ENCODE measurements at regions not wholly inside any gene's neighbourhood (a gene's known extent, or its start where the extent isn't known, plus 50 kb on each side); places are given as distances from the start of the nearest gene placed in this dataset.

GRCh38 chrX:4358577-4358976, 645.1 kb upstream of the PRKX start:
- no peaks in the 10 kb centered on the region for H3K36me3 ChIP-seq
- H3K4me2 ChIP-seq: no peak overlapping the region
- no peaks in the 10 kb centered on the region for H3K27me3 ChIP-seq
- no peak for TF ChIP-seq Cebpa-rat (IDR thresholded peaks at IDR 0.05)
- H4K20me1 ChIP-seq: no peaks in the 10 kb centered on the region
- no peak overlapping the region for H3K4me3 ChIP-seq
- no peaks in the 10 kb centered on the region for H3K4me1 ChIP-seq
- H3K27ac ChIP-seq: no peak overlapping the region
- H3K9ac ChIP-seq: no peak overlapping the region
- H3K9me3 ChIP-seq: no peaks in the 10 kb centered on the region

- TF ChIP-seq Cebpa-rat (IDR thresholded peaks at IDR 0.05): no peak
- Histone ChIP-seq H3K9ac (no peak overlapping the region), H4K20me1 (no peaks in the 10 kb centered on the region), H3K27me3 (no peaks in the 10 kb centered on the region), H3K9me3 (no peaks in the 10 kb centered on the region), H3K27ac (no peak overlapping the region), H3K4me1 (no peaks in the 10 kb centered on the region), H3K36me3 (no peaks in the 10 kb centered on the region), H3K4me2 (no peak overlapping the region), H3K4me3 (no peak overlapping the region)
Measured at GRCh38 chrX:4322916-4323315, 609.5 kb upstream of the PRKX start.

GRCh38 chrX:4320436-4320947, 607.0 kb upstream of the PRKX start:
- no peak overlapping the region for H3K9ac ChIP-seq
- no peaks in the 10 kb centered on the region for H3K36me3 ChIP-seq
- no peak for TF ChIP-seq Cebpa-rat (IDR thresholded peaks at IDR 0.05)
- H3K9me3 ChIP-seq: no peaks in the 10 kb centered on the region
- H3K4me2 ChIP-seq: no peak overlapping the region
- no peaks in the 10 kb centered on the region for H3K27me3 ChIP-seq
- H3K4me3 ChIP-seq: no peak overlapping the region
- H4K20me1 ChIP-seq: no peaks in the 10 kb centered on the region
- no peaks in the 10 kb centered on the region for H3K4me1 ChIP-seq
- no peak overlapping the region for H3K27ac ChIP-seq

- no peaks in the 10 kb centered on the region for H4K20me1 ChIP-seq
Measured at GRCh38 chrX:4315891-4316290, 602.4 kb upstream of the PRKX start.

GRCh38 chrX:4314586-4314985, 601.1 kb upstream of the PRKX start:
- H3K9ac ChIP-seq: no peak overlapping the region
- H3K4me3 ChIP-seq: no peak overlapping the region
- no peak for TF ChIP-seq Cebpa-rat (IDR thresholded peaks at IDR 0.05)
- H3K27me3 ChIP-seq: no peaks in the 10 kb centered on the region
- no peak overlapping the region for H3K4me2 ChIP-seq
- H4K20me1 ChIP-seq: no peaks in the 10 kb centered on the region
- H3K27ac ChIP-seq: no peak overlapping the region
- H3K36me3 ChIP-seq: no peaks in the 10 kb centered on the region
- no peaks in the 10 kb centered on the region for H3K9me3 ChIP-seq
- no peaks in the 10 kb centered on the region for H3K4me1 ChIP-seq

More at GRCh38 chrX:4315891-4316290, 602.4 kb upstream of the PRKX start:
- no peak overlapping the region for H3K4me3 ChIP-seq
- H3K9me3 ChIP-seq: no peaks in the 10 kb centered on the region
- no peak overlapping the region for H3K27ac ChIP-seq
- H3K36me3 ChIP-seq: no peaks in the 10 kb centered on the region
- no peak overlapping the region for H3K9ac ChIP-seq
- TF ChIP-seq Cebpa-rat (IDR thresholded peaks at IDR 0.05): no peak
- H3K4me2 ChIP-seq: no peak overlapping the region
- H3K27me3 ChIP-seq: no peaks in the 10 kb centered on the region
- H3K4me1 ChIP-seq: no peaks in the 10 kb centered on the region

- Histone ChIP-seq H3K27me3 (no peaks in the 10 kb centered on the region), H3K4me2 (no peak overlapping the region), H3K9ac (no peak overlapping the region), H3K4me1 (no peaks in the 10 kb centered on the region), H3K27ac (no peak overlapping the region), H3K9me3 (no peaks in the 10 kb centered on the region), H3K36me3 (no peaks in the 10 kb centered on the region), H3K4me3 (no peak overlapping the region), H4K20me1 (no peaks in the 10 kb centered on the region)
- no peak for TF ChIP-seq Cebpa-rat (IDR thresholded peaks at IDR 0.05)
Measured at GRCh38 chrX:4277122-4277521, 563.7 kb upstream of the PRKX start.

GRCh38 chrX:4268676-4269075, 555.2 kb upstream of the PRKX start:
- no peaks in the 10 kb centered on the region for H3K9me3 ChIP-seq
- no peak overlapping the region for H3K27ac ChIP-seq
- TF ChIP-seq Cebpa-rat (IDR thresholded peaks at IDR 0.05): no peak
- H3K4me1 ChIP-seq: no peaks in the 10 kb centered on the region
- no peak overlapping the region for H3K4me3 ChIP-seq
- H3K4me2 ChIP-seq: no peak overlapping the region
- H3K27me3 ChIP-seq: no peaks in the 10 kb centered on the region
- H3K36me3 ChIP-seq: no peaks in the 10 kb centered on the region
- no peaks in the 10 kb centered on the region for H4K20me1 ChIP-seq
- no peak overlapping the region for H3K9ac ChIP-seq

- Histone ChIP-seq H3K27me3 (no peaks in the 10 kb centered on the region), H3K4me3 (no peak overlapping the region), H4K20me1 (no peaks in the 10 kb centered on the region), H3K9ac (no peak overlapping the region), H3K36me3 (no peaks in the 10 kb centered on the region), H3K9me3 (no peaks in the 10 kb centered on the region), H3K4me1 (no peaks in the 10 kb centered on the region), H3K4me2 (no peak overlapping the region), H3K27ac (no peak overlapping the region)
- no peak for TF ChIP-seq Cebpa-rat (IDR thresholded peaks at IDR 0.05)
Measured at GRCh38 chrX:4265036-4265435, 551.6 kb upstream of the PRKX start.

- Histone ChIP-seq H3K27me3 (no peaks in the 10 kb centered on the region), H3K36me3 (no peaks in the 10 kb centered on the region), H3K9ac (no peak overlapping the region), H3K4me1 (no peaks in the 10 kb centered on the region), H3K9me3 (peaks cover under 1% of the 10 kb centered on the region; the same call in 1 of the 2 replicates), H3K4me2 (no peak overlapping the region), H3K4me3 (no peak overlapping the region), H3K27ac (no peak overlapping the region), H4K20me1 (no peaks in the 10 kb centered on the region)
- no peak for TF ChIP-seq Cebpa-rat (IDR thresholded peaks at IDR 0.05)
Measured at GRCh38 chrX:4263030-4263803, 549.8 kb upstream of the PRKX start.

GRCh38 chrX:4253092-4253491, 539.6 kb upstream of the PRKX start:
- Histone ChIP-seq H3K9me3 (peaks cover 18% of the 10 kb centered on the region), H3K27me3 (no peaks in the 10 kb centered on the region), H3K4me1 (peaks cover 20% of the 10 kb centered on the region), H3K9ac (no peak overlapping the region), H3K36me3 (no peaks in the 10 kb centered on the region), H3K4me2 (peak overlapping the region; percentile 62), H4K20me1 (no peaks in the 10 kb centered on the region), H3K4me3 (no peak overlapping the region), H3K27ac (peak overlapping the region; percentile 44)
- TF ChIP-seq Cebpa-rat (IDR thresholded peaks at IDR 0.05): no peak
